ENCODE measurements at regions not wholly inside any gene's neighbourhood (a gene's known extent, or its start where the extent isn't known, plus 50 kb on each side); places are given as distances from the start of the nearest gene placed in this dataset.

- no peak for DNase-seq
Observed at GRCh38 chr3:72141264-72141663, 356.3 kb upstream of the PROK2 start.

DNA sequence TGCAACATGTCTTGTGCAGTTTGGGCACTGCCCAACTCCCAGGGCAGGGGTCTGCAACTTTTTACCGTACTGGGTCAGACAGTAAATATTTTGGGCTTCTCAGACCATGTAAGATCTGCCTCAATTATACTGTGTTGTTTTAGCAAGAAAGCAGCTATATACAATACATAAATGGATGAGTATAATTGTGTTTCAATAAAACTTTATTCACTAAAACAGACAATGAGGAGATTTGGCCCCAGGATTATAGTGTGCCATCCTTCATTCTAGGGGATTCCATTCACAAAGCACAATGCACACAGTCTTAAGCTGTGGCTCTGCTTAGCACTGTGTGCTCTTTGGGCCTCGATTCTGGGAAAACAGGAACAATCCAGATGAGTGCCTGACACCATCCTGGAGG lies 354.4 kb upstream of the PROK2 start:
- no peak for DNase-seq

- DNase-seq = no peak
Observed at GRCh38 chr3:72137865-72138861, 353.2 kb upstream of the PROK2 start.

- DNase-seq = no peak
Observed at GRCh38 chr3:72135636-72136035, 350.7 kb upstream of the PROK2 start.

- no peak for DNase-seq
Observed at GRCh38 chr3:72134989-72135451, 350.1 kb upstream of the PROK2 start.

DNA sequence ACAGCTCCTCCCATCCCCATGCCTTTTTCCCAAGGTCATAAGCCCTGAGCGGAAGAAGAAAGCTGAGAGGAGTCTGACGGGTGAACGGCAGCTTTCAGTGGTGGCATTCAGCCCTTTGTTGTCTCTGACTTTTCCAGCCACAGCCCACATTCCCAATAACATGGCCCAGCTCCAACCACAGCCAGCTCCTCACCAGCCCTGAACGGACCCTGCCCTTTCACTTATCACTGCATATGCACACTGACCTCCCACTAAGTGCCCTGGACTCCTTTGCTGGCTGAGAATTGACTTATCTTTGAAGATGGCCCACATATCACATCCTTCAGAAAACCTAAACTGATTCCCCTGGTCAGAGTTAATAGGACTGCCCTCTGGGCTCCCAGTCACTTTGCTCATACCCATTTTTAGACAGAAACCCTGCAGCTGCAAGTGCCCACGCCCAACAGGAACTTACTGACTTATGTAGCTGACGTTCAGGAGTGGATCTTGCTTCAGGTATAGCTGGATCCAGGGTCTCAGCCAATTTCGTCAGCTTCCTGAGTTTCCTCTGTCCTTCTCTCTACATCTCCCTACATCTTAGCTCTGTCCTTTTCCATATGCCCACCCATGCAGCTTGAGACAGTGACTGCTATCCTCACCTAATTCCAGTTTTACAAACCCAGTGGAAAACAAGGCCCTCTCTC lies 348.5 kb upstream of the PROK2 start:
- no peak for DNase-seq

DNA sequence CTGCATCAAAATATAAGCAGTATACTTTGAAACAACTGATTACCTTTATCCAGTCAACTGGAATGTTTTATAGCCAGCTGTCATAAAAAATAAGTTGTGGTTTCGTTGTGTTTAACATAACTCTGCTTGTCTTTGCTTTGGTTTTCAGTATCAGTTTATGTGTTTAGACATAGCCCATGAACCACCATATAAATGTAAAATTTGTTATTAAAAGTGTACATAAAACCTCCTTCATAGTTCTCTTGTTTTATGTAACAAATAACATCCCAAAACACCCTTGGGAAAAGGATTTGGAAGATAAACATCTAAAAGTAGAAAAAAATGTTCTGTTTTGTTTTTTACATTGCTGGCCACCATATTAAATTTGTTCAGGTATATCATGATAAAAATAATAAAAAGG lies 347.0 kb upstream of the PROK2 start:
- DNase-seq = no peak

GRCh38 chr3:72130565-72130964 lies 345.6 kb upstream of the PROK2 start:
- DNase-seq = no peak

DNA sequence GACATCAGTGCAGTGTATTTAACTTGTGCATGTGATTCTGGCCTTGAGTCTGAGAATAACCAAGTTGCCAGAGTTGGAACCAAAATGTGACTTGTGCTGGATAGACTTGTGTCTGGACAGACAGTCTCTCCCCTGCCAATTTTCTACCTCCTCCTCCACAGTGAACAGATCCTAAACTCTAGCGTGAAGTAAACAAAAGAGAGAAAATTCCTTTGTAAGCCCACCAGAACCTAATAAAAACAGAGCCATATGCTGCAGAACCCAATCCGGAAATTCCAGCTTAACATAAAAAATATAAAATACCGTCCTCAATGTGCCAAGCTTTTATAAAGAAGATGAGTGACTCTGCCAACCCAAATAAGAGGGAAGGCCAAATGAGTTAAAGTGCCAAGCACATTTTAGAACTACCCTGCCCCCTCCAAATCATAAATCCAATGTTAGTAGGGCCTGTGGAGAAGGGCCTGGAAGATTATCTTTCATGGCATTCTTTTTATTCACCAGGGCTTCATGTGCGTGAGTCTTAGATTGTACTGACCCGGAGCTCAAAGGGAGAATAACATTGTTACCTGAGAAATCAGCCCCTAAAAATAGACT lies 344.6 kb upstream of the PROK2 start:
- no peak for DNase-seq

GRCh38 chr3:72128921-72129320 lies 344.0 kb upstream of the PROK2 start:
- DNase-seq = no peak

DNA sequence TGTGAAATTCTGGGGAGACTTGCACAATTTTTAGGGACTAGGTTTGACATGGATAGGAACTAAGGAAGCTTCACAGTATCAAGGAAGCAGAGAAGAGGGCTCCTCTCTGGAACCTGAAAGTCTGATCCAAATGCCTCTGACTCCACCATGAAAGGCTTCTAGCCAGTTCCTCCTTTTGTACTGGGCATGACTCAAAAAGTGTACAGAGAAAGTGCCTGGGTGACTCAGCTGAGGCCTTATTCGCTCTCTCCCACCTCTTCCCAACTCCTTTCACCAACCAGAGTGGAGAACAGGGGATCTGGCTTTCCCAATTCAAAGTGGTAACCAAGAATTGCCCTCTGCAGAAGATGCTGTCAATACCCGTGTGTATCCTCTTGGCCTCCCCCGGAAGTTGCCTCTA lies 342.9 kb upstream of the PROK2 start:
- DNase-seq = no peak

DNA sequence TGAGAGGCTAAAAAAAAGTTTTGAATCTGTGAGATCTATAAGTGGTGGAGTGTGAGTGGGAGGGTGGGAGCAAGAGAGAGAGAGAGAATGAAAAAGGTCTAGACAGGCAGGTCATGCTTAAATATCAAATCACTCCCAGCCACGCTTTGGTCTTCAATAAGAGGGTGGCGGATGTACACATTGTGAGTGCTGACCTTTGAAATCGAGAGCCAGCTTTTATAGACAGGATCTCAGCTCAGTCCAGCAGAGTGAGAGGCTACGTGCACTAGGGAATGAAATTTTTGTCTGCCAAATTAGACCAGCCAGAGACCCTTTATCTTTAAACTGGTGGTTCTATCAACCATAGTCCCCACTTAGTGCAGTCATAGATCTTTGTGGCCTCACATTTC lies 342.3 kb upstream of the PROK2 start:
- no peak for DNase-seq

DNA sequence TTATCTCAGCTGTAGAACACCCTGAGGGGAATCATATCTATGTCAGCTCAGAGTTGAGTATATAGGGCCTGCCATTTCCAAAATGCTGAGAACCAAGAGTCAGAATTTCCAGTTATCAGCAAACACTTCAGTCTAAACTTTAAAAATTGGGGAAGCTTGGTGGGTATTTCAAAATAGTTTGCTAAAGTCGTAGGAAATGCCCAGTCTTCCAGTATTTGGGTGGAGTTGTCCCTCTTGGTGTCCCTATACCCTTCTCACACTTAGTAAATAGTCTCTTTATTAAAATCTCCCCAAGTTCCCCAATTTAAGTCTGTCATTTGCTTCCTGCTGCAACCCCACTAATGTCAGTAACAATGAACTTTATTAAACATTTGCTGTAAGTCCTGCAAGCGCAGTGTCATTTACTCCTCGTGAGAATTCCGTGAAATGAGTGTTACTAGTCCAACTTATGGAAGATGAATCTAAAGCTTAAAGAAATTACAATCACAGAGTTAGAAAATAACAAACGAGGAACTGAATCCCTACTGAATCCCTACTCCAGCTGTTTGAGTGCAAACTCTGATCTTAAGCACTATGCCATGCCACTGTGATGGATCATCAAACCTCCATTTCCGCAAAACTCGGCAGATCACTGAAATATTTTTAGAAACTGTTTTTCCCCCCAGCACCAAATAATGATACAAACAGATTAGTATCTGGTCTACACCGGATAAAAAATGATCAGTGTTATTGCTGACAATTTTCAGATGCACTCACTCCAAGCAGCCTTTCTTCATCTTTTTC lies 341.7 kb upstream of the PROK2 start:
- no peak for DNase-seq

GRCh38 chr3:72123908-72124441 lies 339.0 kb upstream of the PROK2 start:
- peak; percentile 66 to 95 (median 80) for DNase-seq

- DNase-seq = no peak
Observed at GRCh38 chr3:72120806-72121778, 336.1 kb upstream of the PROK2 start.

DNA sequence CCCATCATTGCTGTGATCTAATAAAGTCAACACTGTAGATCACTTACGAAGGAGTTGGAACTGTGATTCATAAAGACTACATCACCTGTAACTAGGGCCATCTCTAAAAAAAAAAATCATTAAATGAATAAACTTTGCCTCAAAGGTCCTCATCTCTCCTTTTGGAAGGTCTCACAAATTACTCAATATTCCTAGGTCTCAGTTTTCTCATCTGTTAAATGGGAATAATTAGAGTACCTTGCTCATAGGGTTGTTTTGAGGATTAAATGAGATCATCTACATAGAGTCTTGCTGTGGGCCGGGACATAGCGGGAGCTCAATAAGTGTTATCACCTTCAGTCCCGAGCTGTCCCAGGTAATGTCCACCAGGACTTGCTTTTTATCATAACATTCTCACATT lies 335.1 kb upstream of the PROK2 start:
- DNase-seq = no peak

- DNase-seq = no peak
Observed at GRCh38 chr3:72118628-72119027, 333.7 kb upstream of the PROK2 start.

GRCh38 chr3:72116226-72116625 lies 331.3 kb upstream of the PROK2 start:
- no peak for DNase-seq

GRCh38 chr3:72115307-72115706 lies 330.4 kb upstream of the PROK2 start:
- no peak for DNase-seq

DNA sequence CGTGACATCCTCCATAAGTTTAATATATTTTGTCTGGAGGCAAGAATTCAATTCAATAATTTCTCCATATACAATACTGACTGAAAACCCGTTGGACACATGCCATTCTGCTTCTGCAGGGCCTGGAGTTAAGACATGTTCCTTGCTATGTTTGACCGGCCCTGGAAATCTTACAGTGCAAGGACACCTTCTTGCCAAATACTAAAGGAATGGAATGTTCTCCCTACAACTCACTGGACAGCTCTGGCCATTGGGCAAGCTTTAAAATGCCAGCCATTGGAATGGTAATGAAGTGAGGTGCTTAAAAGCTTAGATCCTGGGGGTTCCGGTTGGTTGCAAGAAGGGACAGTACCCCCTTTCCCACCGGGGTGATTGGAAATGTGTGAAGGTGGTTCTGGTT lies 329.8 kb upstream of the PROK2 start:
- DNase-seq = no peak

All from muscle of back (tissue), 3 donors.